GM12878 (cell line): ENCODE measurements at regions not wholly inside any gene's neighbourhood (a gene's known extent, or its start where the extent isn't known, plus 50 kb on each side); places are given as distances from the start of the nearest gene placed in this dataset.

Experiments used
- ATAC-seq: fragments of 200-7000 bp; cut with Tn5 transposase; 3 replicates; pipeline ENCODE4 v1.9.1; 2020; ENCODE audit warnings: mild to moderate bottlenecking, moderate library complexity
- BruUV-seq: library from RNA; stranded (reverse); fragments of 400-500 nt; replicated peaks from 2 replicates; lab custom pipeline; 2021; lab: Mats Ljungman, UMichigan
- CTCF ChIA-PET: fragments of 300-600 bp; sonication (Branson Sonifier 250); formaldehyde crosslinking; extraction: SDS; loops from one replicate; lab custom pipeline; 2021; ENCODE audit warnings: inconsistent platforms; lab: Yijun Ruan, JAX
- POLR2A ChIA-PET: fragments of 350-600 bp; formaldehyde crosslinking; extraction: SDS; loops from one replicate; lab custom pipeline; 2021; ENCODE audit warnings: inconsistent platforms; lab: Charles Lee
- RAD21 ChIA-PET: fragments of 300-600 bp; sonication (Branson Sonifier 250); formaldehyde crosslinking; loops from one replicate; lab custom pipeline; 2023; ENCODE audit warnings: antibody characterized with exemption; ENCODE audit not compliant: unreplicated experiment; lab: Charles Lee
- SMC1A ChIA-PET: fragments of 300-600 bp; sonication (Branson Sonifier 250); formaldehyde crosslinking; loops from one replicate; lab custom pipeline; 2023; ENCODE audit not compliant: unreplicated experiment, uncharacterized antibody; lab: Charles Lee
- DNase-seq: peaks from one replicate; pipeline ENCODE4 v3.0.0-alpha.2; 2011; ENCODE audit warnings: low read depth, low spot score
- FAIRE-seq: peaks from 3 replicates; lab custom pipeline; 2011; peaks lifted over from hg19 to GRCh38; lab: Jason Lieb, UNC
- H2AFZ ChIP-seq: 2 replicates; pipeline ENCODE4 v1.6.0; 2011; ENCODE audit warnings: low read depth, low read length, control low read depth; ENCODE audit not compliant: control insufficient read depth
- H3K27ac ChIP-seq: 2 replicates; pipeline ENCODE4 v1.5.1; 2011; ENCODE audit warnings: control low read depth; ENCODE audit not compliant: control insufficient read depth, insufficient read depth
- H3K27me3 ChIP-seq, 2 experiments: replicated peaks in 1 of 2; 2 replicates each; pipeline versions ENCODE4 v1.6.0 to v1.6.1; 2011; ENCODE audit warnings: low read length in 1 of 2; ENCODE audit not compliant: control insufficient read depth in 2 of 2, insufficient read depth in 2 of 2
- H3K36me3 ChIP-seq, 2 experiments: 2 replicates each; pipeline ENCODE4 v1.5.1; 2011; ENCODE audit warnings: low read length in 1 of 2; ENCODE audit not compliant: control insufficient read depth in 2 of 2, insufficient read depth in 2 of 2
- H3K4me1 ChIP-seq: 2 replicates; pipeline ENCODE4 v1.6.1; 2011; ENCODE audit warnings: mild to moderate bottlenecking, low read length, moderate library complexity, mixed read lengths; ENCODE audit not compliant: control insufficient read depth, insufficient read depth
- H3K4me2 ChIP-seq: 2 replicates; pipeline ENCODE4 v1.6.0; 2011; ENCODE audit warnings: control low read depth; ENCODE audit not compliant: control insufficient read depth, insufficient read depth
- H3K4me3 ChIP-seq: fragments of 200-600 bp; sonication (generic); 2 replicates; pipeline ENCODE4 v1.5.1; 2016
- H3K79me2 ChIP-seq: 2 replicates; pipeline ENCODE4 v1.6.0; 2011; ENCODE audit warnings: low read length; ENCODE audit not compliant: control insufficient read depth, insufficient read depth
- H3K9ac ChIP-seq: 2 replicates; pipeline ENCODE4 v1.8.0; 2011; ENCODE audit warnings: low read length, control low read depth, mixed read lengths; ENCODE audit not compliant: control insufficient read depth, insufficient read depth
- H3K9me3 ChIP-seq: replicated peaks from 3 replicates; pipeline ENCODE4 v1.5.1; 2011; ENCODE audit warnings: mild to moderate bottlenecking, low read length; ENCODE audit not compliant: control insufficient read depth, insufficient read depth
- H4K20me1 ChIP-seq: 2 replicates; pipeline ENCODE4 v1.6.0; 2011; ENCODE audit not compliant: control insufficient read depth, insufficient read depth
- CBFB ChIP-seq: IDR thresholded peaks from 2 replicates; pipeline ENCODE4 v1.6.1; 2016; ENCODE audit warnings: antibody characterized with exemption, low read depth
- CBX5 ChIP-seq: sonication (generic); IDR thresholded peaks from 2 replicates; pipeline ENCODE4 v1.6.1; 2016; ENCODE audit warnings: low read depth, moderate library complexity, mild to moderate bottlenecking, inconsistent platforms
- CEBPZ ChIP-seq: fragments of 150-350 bp; IDR thresholded peaks from 2 replicates; pipeline ENCODE4 v1.6.1; 2016; ENCODE audit warnings: low read depth, low read length
- GABPA ChIP-seq: IDR thresholded peaks from 2 replicates; pipeline ENCODE4 v1.6.1; 2014; ENCODE audit warnings: antibody characterized with exemption, low read depth, mild to moderate bottlenecking, inconsistent platforms
- HDAC2 ChIP-seq: fragments of 200-600 bp; sonication (generic); IDR thresholded peaks from 2 replicates; pipeline ENCODE4 v1.6.1; 2017
- MEF2B ChIP-seq: fragments of 450-650 bp; IDR thresholded peaks from 2 replicates; pipeline ENCODE4 v1.6.1; 2018; ENCODE audit warnings: mild to moderate bottlenecking, moderate library complexity; ENCODE audit not compliant: partially characterized antibody, poor library complexity, severe bottlenecking
- NBN ChIP-seq: fragments of 450-650 bp; IDR thresholded peaks from 2 replicates; pipeline ENCODE4 v1.6.1; 2016
- NFXL1 ChIP-seq: fragments of 450-650 bp; IDR thresholded peaks from 2 replicates; pipeline ENCODE4 v1.6.1; 2017; ENCODE audit warnings: antibody characterized with exemption, mild to moderate bottlenecking, borderline replicate concordance
- NFYA ChIP-seq: IDR thresholded peaks from 2 replicates; pipeline ENCODE4 v1.6.1; 2011; ENCODE audit warnings: low read depth, mild to moderate bottlenecking, low read length, improper control_type of control experiment, borderline replicate concordance
- NRF1 ChIP-seq: conservative IDR thresholded peaks from 2 replicates; pipeline ENCODE4 v1.6.1; 2011; ENCODE audit warnings: mild to moderate bottlenecking, low read depth, low read length, improper control_type of control experiment
- PRDM15 ChIP-seq: fragments of 450-650 bp; formaldehyde crosslinking; IDR thresholded peaks from 2 replicates; pipeline ENCODE4 v1.4.0; 2020; ENCODE audit warnings: mild to moderate bottlenecking, moderate library complexity
- SREBF1 ChIP-seq: IDR thresholded peaks from 2 replicates; pipeline ENCODE4 v1.6.1; 2012; ENCODE audit warnings: mild to moderate bottlenecking, low read length
- SREBF2 ChIP-seq: IDR thresholded peaks from 2 replicates; pipeline ENCODE4 v1.6.1; 2012; ENCODE audit warnings: mild to moderate bottlenecking, low read length
- STAT3 ChIP-seq: IDR thresholded peaks from 2 replicates; pipeline ENCODE4 v1.6.1; 2011; ENCODE audit warnings: low read depth, low read length, improper control_type of control experiment
- TCF12 ChIP-seq: IDR thresholded peaks from 2 replicates; pipeline ENCODE4 v1.6.1; 2011; ENCODE audit warnings: low read depth, mild to moderate bottlenecking, low read length
- ZNF24 ChIP-seq: fragments of 450-650 bp; IDR thresholded peaks from 2 replicates; pipeline ENCODE4 v1.6.1; 2017; ENCODE audit warnings: antibody characterized with exemption, mild to moderate bottlenecking
- WGBS: methylation state at CpG from one replicate; pipeline ENCODE4 v1.1.6; 2016; ENCODE audit warnings: low lambda C conversion rate; ENCODE audit not compliant: insufficient replicate concordance, insufficient coverage; ENCODE audit errors: missing lambda C conversion rate; 5-methylcytosine and 5-hydroxymethylcytosine counted together
- in situ Hi-C: fragments of 300-500 bp; cut with MboI; formaldehyde crosslinking; loops from 9 replicates; pipeline ENCODE4 v1.14.3; 2018; ENCODE audit warnings: mixed read lengths
- intact Hi-C: fragments of 100-400 bp; cut with micrococcal nuclease; formaldehyde crosslinking; loops from one replicate; pipeline ENCODE4 v1.14.2; 2022; ENCODE audit not compliant: unreplicated experiment

- no peak for TF ChIP-seq MEF2B
- TF ChIP-seq STAT3 = no peak
- no peak for TF ChIP-seq TCF12
- no peak for TF ChIP-seq CEBPZ
Observed at GRCh38 chr6:148239801-148240460, 102.7 kb upstream of the SASH1 start (continued).

GRCh38 chr6:148240461-148240840, 102.2 kb upstream of the SASH1 start:
- in situ Hi-C loops (no loop called here), intact Hi-C loops (no loop called here)
- no peaks in the 10 kb centered on the region for H3K79me2 ChIP-seq
- TF ChIP-seq NFXL1 = no peak
- TF ChIP-seq TCF12 = no peak
- TF ChIP-seq SREBF2 = no peak
- no peak for TF ChIP-seq NFYA
- TF ChIP-seq CBFB = no peak
- TF ChIP-seq GABPA = no peak
- no peak for TF ChIP-seq ZNF24
- no peak for TF ChIP-seq NBN
- TF ChIP-seq SREBF1 = no peak
- no peak for TF ChIP-seq HDAC2
- no peak for TF ChIP-seq PRDM15
- no peak for TF ChIP-seq NRF1
- no peak for TF ChIP-seq CBX5
- H3K27ac ChIP-seq = no peak overlapping the region
- ChIA-PET CTCF (no interaction called here), SMC1A (no interaction called here), POLR2A (no interaction called here), RAD21 (no interaction called here)
- no peaks in the 10 kb centered on the region for H3K36me3 ChIP-seq
- WGBS = 15% methylated on average over 6 of the region's 6 CpGs
- no peak overlapping the region for H3K4me3 ChIP-seq
- DNase-seq = no peak
- H3K4me2 ChIP-seq = no peak overlapping the region
- H3K27me3 ChIP-seq = no peaks in the 10 kb centered on the region; a peak in 2 of 4 replicates
- no peaks in the 10 kb centered on the region for H4K20me1 ChIP-seq
- no peaks in the 10 kb centered on the region for H3K9me3 ChIP-seq
- no peaks in the 10 kb centered on the region for H3K4me1 ChIP-seq
- no TSS peak for BruUV-seq
- H2AFZ ChIP-seq = no peak overlapping the region
- no peak overlapping the region for H3K9ac ChIP-seq
- ATAC-seq = no peak
- no peak for FAIRE-seq
